ENCODE measurements at regions not wholly inside any gene's neighbourhood (a gene's known extent, or its start where the extent isn't known, plus 50 kb on each side); places are given as distances from the start of the nearest gene placed in this dataset.

DNA sequence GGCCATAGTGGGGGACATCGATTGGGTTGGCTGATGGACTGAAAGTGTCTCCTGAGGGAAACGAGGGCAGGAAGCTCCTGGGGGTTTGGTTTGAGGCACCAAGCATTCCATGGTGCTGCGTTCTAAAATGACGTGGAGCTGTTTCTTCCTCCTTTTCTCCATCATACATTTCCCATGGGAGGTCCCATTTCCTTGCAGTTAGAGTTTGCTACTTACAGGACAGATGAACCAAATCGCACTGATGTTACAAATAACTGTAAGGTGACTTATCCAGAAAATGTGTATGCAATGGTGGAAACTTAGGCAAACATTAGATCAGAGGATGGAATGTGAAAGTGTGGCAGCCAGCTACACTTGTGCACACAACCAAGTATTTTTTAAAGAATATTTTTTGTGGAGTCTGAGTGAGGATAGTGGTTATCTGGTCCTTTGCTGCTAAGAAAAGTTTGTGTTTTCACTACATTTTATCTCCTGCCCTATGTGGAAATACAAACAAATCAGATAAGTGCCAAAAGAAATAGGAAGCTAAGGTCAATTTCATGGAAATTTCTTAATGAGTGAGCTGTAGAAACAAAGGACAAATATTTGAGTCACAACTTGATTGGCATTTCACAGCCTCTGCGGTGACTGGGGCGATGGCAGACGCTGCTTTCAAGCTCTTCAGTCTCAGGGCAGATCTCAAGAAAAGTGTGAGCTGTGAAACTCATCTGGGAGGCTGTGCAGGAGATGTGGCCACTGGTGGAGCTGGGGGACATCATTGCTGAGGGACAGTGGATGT, 256.2 kb downstream of the TSN start:
- Histone ChIP-seq H3K27me3 (ENCODE audit: control insufficient read depth, insufficient read depth, low read length) (peaks cover 3% of the 10 kb centered on the region), H3K9me3 (ENCODE audit: control insufficient read depth, insufficient read depth, low read length) (no peaks in the 10 kb centered on the region), H3K27ac (ENCODE audit: low read depth, low read length) (no peak overlapping the region), H3K4me3 (ENCODE audit: low read depth, low read length) (no peak overlapping the region)
- no peak for DNase-seq (ENCODE audit: low read depth, low spot score)
- no peak for TF ChIP-seq CTCF (IDR thresholded peaks at IDR 0.05; ENCODE audit: low read depth, low read length)
- CTCF ChIA-PET = no interaction called here
- POLR2A ChIA-PET = no interaction called here

GRCh38 chr2:122018736-122019135, 263.3 kb downstream of the TSN start:
- Histone ChIP-seq H3K27me3 (ENCODE audit: control insufficient read depth, insufficient read depth, low read length) (peaks cover 10% of the 10 kb centered on the region), H3K27ac (ENCODE audit: low read depth, low read length) (no peak overlapping the region), H3K4me3 (ENCODE audit: low read depth, low read length) (no peak overlapping the region), H3K9me3 (ENCODE audit: control insufficient read depth, insufficient read depth, low read length) (no peaks in the 10 kb centered on the region)
- no peak for DNase-seq (ENCODE audit: low read depth, low spot score)
- ChIA-PET CTCF (no interaction called here), POLR2A (no interaction called here)
- TF ChIP-seq CTCF (IDR thresholded peaks at IDR 0.05; ENCODE audit: low read depth, low read length) = no peak

GRCh38 chr2:122019724-122020123, 264.3 kb downstream of the TSN start:
- ChIA-PET POLR2A (no interaction called here), CTCF (no interaction called here)

GRCh38 chr2:122020377-122020776, 264.9 kb downstream of the TSN start:
- Histone ChIP-seq H3K27me3 (ENCODE audit: control insufficient read depth, insufficient read depth, low read length) (peaks cover 10% of the 10 kb centered on the region), H3K4me3 (ENCODE audit: low read depth, low read length) (no peak overlapping the region)

More at GRCh38 chr2:122019724-122020123, 264.3 kb downstream of the TSN start:
- no peak for DNase-seq (ENCODE audit: low read depth, low spot score)
- Histone ChIP-seq H3K27me3 (ENCODE audit: control insufficient read depth, insufficient read depth, low read length) (peaks cover 10% of the 10 kb centered on the region), H3K4me3 (ENCODE audit: low read depth, low read length) (no peak overlapping the region), H3K27ac (ENCODE audit: low read depth, low read length) (no peak overlapping the region), H3K9me3 (ENCODE audit: control insufficient read depth, insufficient read depth, low read length) (no peaks in the 10 kb centered on the region)
- no peak for TF ChIP-seq CTCF (IDR thresholded peaks at IDR 0.05; ENCODE audit: low read depth, low read length)

More at GRCh38 chr2:122020377-122020776, 264.9 kb downstream of the TSN start:
- H3K27ac ChIP-seq (ENCODE audit: low read depth, low read length) = no peak overlapping the region
- no peak for DNase-seq (ENCODE audit: low read depth, low spot score)
- H3K9me3 ChIP-seq (ENCODE audit: control insufficient read depth, insufficient read depth, low read length) = no peaks in the 10 kb centered on the region
- TF ChIP-seq CTCF (IDR thresholded peaks at IDR 0.05; ENCODE audit: low read depth, low read length) = no peak
- CTCF ChIA-PET = no interaction called here
- POLR2A ChIA-PET = no interaction called here
